Upper lobe of left lung (tissue), 4 donors: ENCODE measurements at regions not wholly inside any gene's neighbourhood (a gene's known extent, or its start where the extent isn't known, plus 50 kb on each side); places are given as distances from the start of the nearest gene placed in this dataset.

Experiments
- CTCF ChIP-seq, 6 experiments: fragments of 450-650 bp in 4 of 6; fragments of 200-600 bp in 2 of 6; sonication (generic) in 2 of 6; IDR thresholded peaks; one replicate each; pipeline ENCODE4 v1.5.1; 2016 to 2019; ENCODE audit warnings: antibody characterized with exemption in 6 of 6
- EP300 ChIP-seq, 4 donors: sonication (generic); formaldehyde crosslinking; IDR thresholded peaks; one replicate each; pipeline ENCODE4 v1.5.1; 2017; ENCODE audit warnings: antibody characterized with exemption in 4 of 4, control low read depth in 2 of 4
- POLR2A ChIP-seq, 4 donors: fragments of 450-650 bp; IDR thresholded peaks; one replicate each; pipeline ENCODE4 v1.5.1; 2016 to 2017; ENCODE audit warnings: antibody characterized with exemption in 4 of 4, mild to moderate bottlenecking in 2 of 4
- POLR2AphosphoS5 ChIP-seq, 2 donors: sonication (generic); formaldehyde crosslinking; IDR thresholded peaks; one replicate each; pipeline ENCODE4 v1.5.1; 2017; ENCODE audit warnings: antibody characterized with exemption in 2 of 2

DNA sequence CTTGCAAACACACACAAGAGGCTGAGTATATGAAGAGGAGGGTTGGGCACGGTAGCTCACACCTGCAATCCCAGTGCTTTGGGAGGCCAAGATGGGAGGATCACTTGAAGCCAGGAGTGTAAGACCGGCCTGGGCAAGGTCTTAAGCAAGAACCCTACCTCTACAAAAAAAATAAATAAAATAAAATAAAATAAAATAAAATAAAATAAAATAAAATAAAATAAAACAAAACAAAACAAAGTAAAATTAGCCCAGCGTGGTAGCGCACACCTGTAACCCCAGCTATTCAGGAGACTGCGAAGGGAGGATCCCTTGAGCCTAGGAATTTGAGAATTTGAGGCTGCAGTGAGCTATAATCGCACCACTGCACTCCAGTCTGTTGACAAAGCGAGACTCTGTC, 337.9 kb downstream of the SHANK2 start:
- TF ChIP-seq CTCF (IDR thresholded peaks at IDR 0.05): no peak
- no peak for TF ChIP-seq POLR2A (IDR thresholded peaks at IDR 0.05)
- no peak for TF ChIP-seq POLR2AphosphoS5 (IDR thresholded peaks at IDR 0.05)
- no peak for TF ChIP-seq EP300 (IDR thresholded peaks at IDR 0.05)
